HepG2 (cell line): ENCODE measurements at regions not wholly inside any gene's neighbourhood (a gene's known extent, or its start where the extent isn't known, plus 50 kb on each side); places are given as distances from the start of the nearest gene placed in this dataset.

Experiments
- DPF2 ChIP-seq: sonication (generic); formaldehyde crosslinking; IDR thresholded peaks from 2 replicates; pipeline ENCODE4 v1.4.0; 2020; ENCODE audit warnings: mild to moderate bottlenecking, low read depth, missing genetic modification reagents, borderline replicate concordance
- HMG20A ChIP-seq: IDR thresholded peaks from 2 replicates; pipeline ENCODE4 v1.6.1; 2016; ENCODE audit warnings: borderline replicate concordance
- KDM3A ChIP-seq: IDR thresholded peaks from 2 replicates; pipeline ENCODE4 v1.6.1; 2018; ENCODE audit warnings: low read depth, missing compliant biosample characterization
- KDM5B ChIP-seq: sonication (generic); formaldehyde crosslinking; IDR thresholded peaks from 2 replicates; pipeline ENCODE4 v1.4.0; 2020; ENCODE audit warnings: missing genetic modification reagents, mild to moderate bottlenecking, borderline replicate concordance
- MED8 ChIP-seq: sonication (generic); formaldehyde crosslinking; IDR thresholded peaks from 2 replicates; pipeline ENCODE4 v1.8.1; 2023; ENCODE audit warnings: mild to moderate bottlenecking, missing genetic modification reagents; ENCODE audit not compliant: insufficient replicate concordance
- MYNN ChIP-seq: sonication (generic); formaldehyde crosslinking; IDR thresholded peaks from 2 replicates; pipeline ENCODE4 v1.4.0; 2020; ENCODE audit warnings: mild to moderate bottlenecking, low read depth, missing genetic modification reagents
- NCOA1 ChIP-seq: sonication (generic); formaldehyde crosslinking; IDR thresholded peaks from 2 replicates; pipeline ENCODE4 v1.9.0; 2021; ENCODE audit warnings: missing genetic modification reagents
- SMAD9 ChIP-seq: sonication (generic); formaldehyde crosslinking; IDR thresholded peaks from 2 replicates; pipeline ENCODE4 v1.5.1; 2020; ENCODE audit warnings: mild to moderate bottlenecking, missing genetic modification reagents
- SRY ChIP-seq: sonication (generic); formaldehyde crosslinking; IDR thresholded peaks from 2 replicates; pipeline ENCODE4 v1.8.0; 2022; ENCODE audit warnings: mild to moderate bottlenecking, missing genetic modification reagents
- ZBTB42 ChIP-seq: sonication (generic); formaldehyde crosslinking; IDR thresholded peaks from 2 replicates; pipeline ENCODE4 v1.5.0; 2020; ENCODE audit warnings: mild to moderate bottlenecking, missing genetic modification reagents
- ZFP41 ChIP-seq: sonication (generic); formaldehyde crosslinking; IDR thresholded peaks from 2 replicates; pipeline ENCODE4 v1.4.0; 2020; ENCODE audit warnings: mild to moderate bottlenecking, missing genetic modification reagents, borderline replicate concordance
- ZKSCAN8 ChIP-seq: IDR thresholded peaks from 2 replicates; pipeline ENCODE4 v1.6.1; 2016; ENCODE audit warnings: borderline replicate concordance, missing genetic modification reagents, missing compliant biosample characterization
- ZNF234 ChIP-seq: sonication (generic); formaldehyde crosslinking; conservative IDR thresholded peaks from 2 replicates; pipeline ENCODE4 v1.5.1; 2020; ENCODE audit warnings: mild to moderate bottlenecking, missing genetic modification reagents
- ZNF274 ChIP-seq: sonication (generic); formaldehyde crosslinking; IDR thresholded peaks from 2 replicates; pipeline ENCODE4 v1.5.1; 2020; ENCODE audit warnings: mild to moderate bottlenecking, missing genetic modification reagents
- ZNF282 ChIP-seq: fragments of 450-650 bp; IDR thresholded peaks from 2 replicates; pipeline ENCODE4 v1.6.1; 2018; ENCODE audit not compliant: partially characterized antibody
- ZNF337 ChIP-seq: sonication (generic); formaldehyde crosslinking; IDR thresholded peaks from 2 replicates; pipeline ENCODE4 v1.5.1; 2020; ENCODE audit warnings: missing genetic modification reagents, low read depth, mild to moderate bottlenecking, borderline replicate concordance
- ZNF549 ChIP-seq: sonication (generic); formaldehyde crosslinking; IDR thresholded peaks from 2 replicates; pipeline ENCODE4 v1.5.0; 2020; ENCODE audit warnings: missing genetic modification reagents
- ZNF713 ChIP-seq: sonication (generic); formaldehyde crosslinking; IDR thresholded peaks from 2 replicates; pipeline ENCODE4 v1.4.0; 2020; ENCODE audit warnings: mild to moderate bottlenecking, missing genetic modification reagents
- ZSCAN12 ChIP-seq: sonication (generic); formaldehyde crosslinking; IDR thresholded peaks from 2 replicates; pipeline ENCODE4 v1.9.0; 2021; ENCODE audit warnings: mild to moderate bottlenecking, missing genetic modification reagents
- TF ChIP-seq, protein P1 (sequence below): sonication (generic); formaldehyde crosslinking; IDR thresholded peaks from 2 replicates; pipeline ENCODE4 v1.9.0; 2021; ENCODE audit warnings: missing genetic modification reagents, mild to moderate bottlenecking, borderline replicate concordance
- TF ChIP-seq, protein P2 (sequence below): sonication (generic); formaldehyde crosslinking; IDR thresholded peaks from 2 replicates; pipeline ENCODE4 v1.4.0; 2020; ENCODE audit warnings: missing genetic modification reagents
- TF ChIP-seq, protein P3 (sequence below): sonication (generic); formaldehyde crosslinking; IDR thresholded peaks from 2 replicates; pipeline ENCODE4 v1.8.1; 2023; ENCODE audit warnings: mild to moderate bottlenecking, missing genetic modification reagents
- TF ChIP-seq, protein P4 (sequence below): sonication (generic); formaldehyde crosslinking; IDR thresholded peaks from 2 replicates; pipeline ENCODE4 v1.4.0; 2020; ENCODE audit warnings: missing genetic modification reagents
- TF ChIP-seq, protein P5 (sequence below): IDR thresholded peaks from 2 replicates; pipeline ENCODE4 v1.6.1; 2016

DNA sequence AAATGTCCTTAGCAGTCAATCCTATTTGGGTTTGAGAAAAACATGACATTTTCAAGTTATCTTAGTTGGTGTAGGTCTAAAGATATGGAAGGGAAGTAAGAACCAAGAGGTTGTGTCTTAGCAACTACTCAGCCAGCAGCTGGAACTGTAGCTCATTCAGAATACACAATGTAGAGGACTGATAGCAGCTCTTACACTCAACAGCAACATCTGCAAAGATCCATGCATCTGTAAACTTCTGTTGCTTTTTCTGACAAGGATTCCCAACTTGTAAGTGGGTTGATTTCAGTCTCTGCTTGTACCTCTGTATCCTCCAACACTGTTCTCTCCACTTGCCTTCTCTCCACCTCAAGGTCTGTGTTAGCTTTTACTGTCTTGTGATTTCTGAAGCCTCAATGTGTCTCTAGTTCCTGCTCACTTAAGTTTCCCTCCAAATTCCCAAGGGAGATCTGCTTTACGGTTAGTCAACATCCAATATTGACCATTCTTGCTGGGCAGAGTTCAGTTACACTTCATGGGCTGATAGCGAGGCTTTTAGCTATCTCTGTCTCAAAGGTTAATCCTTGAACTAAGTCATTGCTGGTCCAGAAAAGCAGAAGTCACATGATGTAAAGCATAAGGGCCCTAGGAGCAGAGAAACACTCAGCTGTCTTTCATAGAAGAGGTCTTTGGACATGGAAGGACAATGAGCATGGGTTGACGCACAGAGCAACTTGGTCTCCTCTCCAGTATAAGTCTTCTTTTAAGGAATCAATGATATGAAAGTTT is 71.6 kb upstream of the LGSN start (continued):
- TF ChIP-seq ZNF234 (CRISPR knock-in tag): no peak
- TF ChIP-seq DPF2: peak; percentile 99
- no peak for TF ChIP-seq ZNF713
- TF ChIP-seq ZBTB42 (CRISPR knock-in tag): peak; percentile 98
- TF ChIP-seq KDM3A: no peak; the same call in 1 of the 2 replicates
- TF ChIP-seq ZKSCAN8 (CRISPR knock-in tag): peak; percentile 95; the same call in 1 of the 2 replicates
- TF ChIP-seq, protein P1, sequence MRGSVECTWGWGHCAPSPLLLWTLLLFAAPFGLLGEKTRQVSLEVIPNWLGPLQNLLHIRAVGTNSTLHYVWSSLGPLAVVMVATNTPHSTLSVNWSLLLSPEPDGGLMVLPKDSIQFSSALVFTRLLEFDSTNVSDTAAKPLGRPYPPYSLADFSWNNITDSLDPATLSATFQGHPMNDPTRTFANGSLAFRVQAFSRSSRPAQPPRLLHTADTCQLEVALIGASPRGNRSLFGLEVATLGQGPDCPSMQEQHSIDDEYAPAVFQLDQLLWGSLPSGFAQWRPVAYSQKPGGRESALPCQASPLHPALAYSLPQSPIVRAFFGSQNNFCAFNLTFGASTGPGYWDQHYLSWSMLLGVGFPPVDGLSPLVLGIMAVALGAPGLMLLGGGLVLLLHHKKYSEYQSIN (CRISPR knock-in tag): no peak
- TF ChIP-seq ZSCAN12 (CRISPR knock-in tag): 0 out of 2 replicates have a peak, but pooled peaks have one; percentile 64
- peak; percentile 91; the same call in 1 of the 2 replicates for TF ChIP-seq ZNF337 (CRISPR knock-in tag)
- TF ChIP-seq SMAD9: no peak; the same call in 1 of the 2 replicates
- peak; percentile 21; the same call in 1 of the 2 replicates for TF ChIP-seq NCOA1 (CRISPR knock-in tag)
- TF ChIP-seq, protein P2, sequence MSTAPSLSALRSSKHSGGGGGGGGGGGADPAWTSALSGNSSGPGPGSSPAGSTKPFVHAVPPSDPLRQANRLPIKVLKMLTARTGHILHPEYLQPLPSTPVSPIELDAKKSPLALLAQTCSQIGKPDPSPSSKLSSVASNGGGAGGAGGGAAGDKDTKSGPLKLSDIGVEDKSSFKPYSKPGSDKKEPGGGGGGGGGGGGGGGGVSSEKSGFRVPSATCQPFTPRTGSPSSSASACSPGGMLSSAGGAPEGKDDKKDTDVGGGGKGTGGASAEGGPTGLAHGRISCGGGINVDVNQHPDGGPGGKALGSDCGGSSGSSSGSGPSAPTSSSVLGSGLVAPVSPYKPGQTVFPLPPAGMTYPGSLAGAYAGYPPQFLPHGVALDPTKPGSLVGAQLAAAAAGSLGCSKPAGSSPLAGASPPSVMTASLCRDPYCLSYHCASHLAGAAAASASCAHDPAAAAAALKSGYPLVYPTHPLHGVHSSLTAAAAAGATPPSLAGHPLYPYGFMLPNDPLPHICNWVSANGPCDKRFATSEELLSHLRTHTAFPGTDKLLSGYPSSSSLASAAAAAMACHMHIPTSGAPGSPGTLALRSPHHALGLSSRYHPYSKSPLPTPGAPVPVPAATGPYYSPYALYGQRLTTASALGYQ (CRISPR knock-in tag): peak; percentile 98
- TF ChIP-seq ZNF549: peak; percentile 58; the same call in 1 of the 2 replicates
- peak; percentile 93 for TF ChIP-seq MED8 (CRISPR knock-in tag)
- peak; percentile 32; the same call in 1 of the 2 replicates for TF ChIP-seq SRY (CRISPR knock-in tag)
- TF ChIP-seq, protein P3, sequence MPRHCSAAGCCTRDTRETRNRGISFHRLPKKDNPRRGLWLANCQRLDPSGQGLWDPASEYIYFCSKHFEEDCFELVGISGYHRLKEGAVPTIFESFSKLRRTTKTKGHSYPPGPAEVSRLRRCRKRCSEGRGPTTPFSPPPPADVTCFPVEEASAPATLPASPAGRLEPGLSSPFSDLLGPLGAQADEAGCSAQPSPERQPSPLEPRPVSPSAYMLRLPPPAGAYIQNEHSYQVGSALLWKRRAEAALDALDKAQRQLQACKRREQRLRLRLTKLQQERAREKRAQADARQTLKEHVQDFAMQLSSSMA (CRISPR knock-in tag): peak; percentile 51; the same call in 1 of the 2 replicates
- peak; percentile 89; the same call in 1 of the 2 replicates for TF ChIP-seq MYNN (CRISPR knock-in tag)
- no peak; the same call in 1 of the 2 replicates for TF ChIP-seq ZNF274 (CRISPR knock-in tag)
- TF ChIP-seq KDM5B (CRISPR knock-in tag): no peak
- TF ChIP-seq HMG20A (CRISPR knock-in tag): peak; percentile 96
- TF ChIP-seq ZNF282: no peak
- TF ChIP-seq ZFP41 (CRISPR knock-in tag): no peak
- TF ChIP-seq, protein P4, sequence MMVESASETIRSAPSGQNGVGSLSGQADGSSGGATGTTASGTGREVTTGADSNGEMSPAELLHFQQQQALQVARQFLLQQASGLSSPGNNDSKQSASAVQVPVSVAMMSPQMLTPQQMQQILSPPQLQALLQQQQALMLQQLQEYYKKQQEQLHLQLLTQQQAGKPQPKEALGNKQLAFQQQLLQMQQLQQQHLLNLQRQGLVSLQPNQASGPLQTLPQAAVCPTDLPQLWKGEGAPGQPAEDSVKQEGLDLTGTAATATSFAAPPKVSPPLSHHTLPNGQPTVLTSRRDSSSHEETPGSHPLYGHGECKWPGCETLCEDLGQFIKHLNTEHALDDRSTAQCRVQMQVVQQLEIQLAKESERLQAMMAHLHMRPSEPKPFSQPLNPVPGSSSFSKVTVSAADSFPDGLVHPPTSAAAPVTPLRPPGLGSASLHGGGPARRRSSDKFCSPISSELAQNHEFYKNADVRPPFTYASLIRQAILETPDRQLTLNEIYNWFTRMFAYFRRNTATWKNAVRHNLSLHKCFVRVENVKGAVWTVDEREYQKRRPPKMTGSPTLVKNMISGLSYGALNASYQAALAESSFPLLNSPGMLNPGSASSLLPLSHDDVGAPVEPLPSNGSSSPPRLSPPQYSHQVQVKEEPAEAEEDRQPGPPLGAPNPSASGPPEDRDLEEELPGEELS (CRISPR knock-in tag): peak; percentile 98
- TF ChIP-seq, protein P5, sequence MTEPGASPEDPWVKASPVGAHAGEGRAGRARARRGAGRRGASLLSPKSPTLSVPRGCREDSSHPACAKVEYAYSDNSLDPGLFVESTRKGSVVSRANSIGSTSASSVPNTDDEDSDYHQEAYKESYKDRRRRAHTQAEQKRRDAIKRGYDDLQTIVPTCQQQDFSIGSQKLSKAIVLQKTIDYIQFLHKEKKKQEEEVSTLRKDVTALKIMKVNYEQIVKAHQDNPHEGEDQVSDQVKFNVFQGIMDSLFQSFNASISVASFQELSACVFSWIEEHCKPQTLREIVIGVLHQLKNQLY: peak; percentile 90
